A673 (cell line): ENCODE measurements at regions not wholly inside any gene's neighbourhood (a gene's known extent, or its start where the extent isn't known, plus 50 kb on each side); places are given as distances from the start of the nearest gene placed in this dataset.

Experiments
- BruUV-seq: library from RNA; stranded (reverse); fragments of 400-500 nt; replicated peaks from 2 replicates; lab custom pipeline; 2021; lab: Mats Ljungman, UMichigan
- CTCF ChIA-PET: fragments of 300-600 bp; sonication (Branson Sonifier 250); formaldehyde crosslinking; loops from one replicate; lab custom pipeline; 2022; ENCODE audit warnings: antibody characterized with exemption; lab: Charles Lee
- POLR2A ChIA-PET: fragments of 300-600 bp; sonication (Branson Sonifier 250); formaldehyde crosslinking; loops from one replicate; lab custom pipeline; 2022; ENCODE audit warnings: antibody characterized with exemption; ENCODE audit not compliant: low non-redundant PET; lab: Charles Lee
- DNase-seq: peaks from one replicate; pipeline ENCODE4 v3.0.0-alpha.2; 2015; ENCODE audit warnings: low spot score
- H3K27ac ChIP-seq: fragments of 200-600 bp; sonication (generic); 2 replicates; pipeline ENCODE4 v1.5.1; 2016; ENCODE audit warnings: mixed run types, low read depth, mild to moderate bottlenecking, mixed read lengths, antibody characterized with exemption, low read length; ENCODE audit not compliant: poor library complexity, severe bottlenecking
- H3K27me3 ChIP-seq: fragments of 200-600 bp; sonication (generic); replicated peaks from 2 replicates; pipeline ENCODE4 v1.6.1; 2017; ENCODE audit warnings: mixed run types, low read depth, mild to moderate bottlenecking, mixed read lengths, antibody characterized with exemption, low read length; ENCODE audit not compliant: insufficient read depth, poor library complexity
- H3K36me3 ChIP-seq: fragments of 200-600 bp; sonication (generic); 2 replicates; pipeline ENCODE4 v1.6.1; 2016; ENCODE audit warnings: mixed run types, mild to moderate bottlenecking, mixed read lengths, antibody characterized with exemption, low read length; ENCODE audit not compliant: insufficient read depth, poor library complexity, severe bottlenecking
- H3K4me1 ChIP-seq: fragments of 200-600 bp; sonication (generic); 2 replicates; pipeline ENCODE4 v1.6.1; 2017; ENCODE audit warnings: mixed run types, mild to moderate bottlenecking, mixed read lengths, antibody characterized with exemption, low read length; ENCODE audit not compliant: insufficient read depth, poor library complexity, severe bottlenecking
- H3K4me3 ChIP-seq: fragments of 200-600 bp; sonication (generic); 2 replicates; pipeline ENCODE4 v1.5.1; 2016; ENCODE audit warnings: low read depth, mixed run types, mild to moderate bottlenecking, mixed read lengths, low read length; ENCODE audit not compliant: poor library complexity, severe bottlenecking
- H3K9me3 ChIP-seq: fragments of 200-600 bp; sonication (generic); 2 replicates; pipeline ENCODE4 v1.6.1; 2016; ENCODE audit warnings: mixed run types, low read depth, mild to moderate bottlenecking, mixed read lengths, antibody characterized with exemption, low read length; ENCODE audit not compliant: poor library complexity, severe bottlenecking
- CTCF ChIP-seq: fragments of 300-800, 200-600 bp; sonication (generic); conservative IDR thresholded peaks from 2 replicates; pipeline ENCODE4 v1.5.1; 2017; ENCODE audit warnings: low read depth, mild to moderate bottlenecking, antibody characterized with exemption, low read length, moderate library complexity, mixed read lengths
- EZH2 ChIP-seq: fragments of 200-600 bp; sonication (generic); IDR thresholded peaks from 2 replicates; pipeline ENCODE4 v1.6.1; 2017; ENCODE audit warnings: borderline replicate concordance, low read depth, mild to moderate bottlenecking, mixed read lengths, antibody characterized with exemption, low read length; ENCODE audit not compliant: poor library complexity, severe bottlenecking
- intact Hi-C: fragments of 100-400 bp; cut with micrococcal nuclease; formaldehyde crosslinking; loops from one replicate; pipeline ENCODE4 v1.10.0; 2022; ENCODE audit not compliant: unreplicated experiment

- Histone ChIP-seq H3K4me3 (no peak overlapping the region), H3K4me1 (no peaks in the 10 kb centered on the region), H3K36me3 (no peaks in the 10 kb centered on the region), H3K9me3 (no peaks in the 10 kb centered on the region), H3K27ac (no peak overlapping the region), H3K27me3 (no peaks in the 10 kb centered on the region)
- no peak for DNase-seq
- POLR2A ChIA-PET: no interaction called here
- BruUV-seq: no TSS peak
- CTCF ChIA-PET: no interaction called here
- TF ChIP-seq EZH2 (no peak), CTCF (no peak)
- intact Hi-C loops: no loop called here
Measured at GRCh38 chr1:220430586-220430985, 97.3 kb upstream of the MARK1 start.

GRCh38 chr1:220430059-220430458 lies 97.9 kb upstream of the MARK1 start:
- Histone ChIP-seq H3K27me3 (no peaks in the 10 kb centered on the region), H3K27ac (no peak overlapping the region), H3K4me3 (no peak overlapping the region), H3K4me1 (no peaks in the 10 kb centered on the region), H3K9me3 (no peaks in the 10 kb centered on the region), H3K36me3 (no peaks in the 10 kb centered on the region)
- no TSS peak for BruUV-seq
- TF ChIP-seq EZH2 (no peak), CTCF (no peak)
- ChIA-PET POLR2A (no interaction called here), CTCF (no interaction called here)
- DNase-seq: no peak
- intact Hi-C loops: no loop called here

GRCh38 chr1:220426989-220427388 lies 100.9 kb upstream of the MARK1 start:
- no peaks in the 10 kb centered on the region for H3K4me1 ChIP-seq
- no peak for DNase-seq
- no peak for TF ChIP-seq EZH2
- TF ChIP-seq CTCF: no peak
- BruUV-seq: no TSS peak
- H3K4me3 ChIP-seq: no peak overlapping the region
- H3K36me3 ChIP-seq: no peaks in the 10 kb centered on the region
- no peak overlapping the region for H3K27ac ChIP-seq
- POLR2A ChIA-PET: no interaction called here
- no peaks in the 10 kb centered on the region for H3K9me3 ChIP-seq
- CTCF ChIA-PET: no interaction called here
- intact Hi-C loops: no loop called here
- no peaks in the 10 kb centered on the region for H3K27me3 ChIP-seq
